DMS79 treated with DMSO at 0.1 percent for 48 hours (cell line): ENCODE measurements at regions not wholly inside any gene's neighbourhood (a gene's known extent, or its start where the extent isn't known, plus 50 kb on each side); places are given as distances from the start of the nearest gene placed in this dataset.

Experiments
- DNase-seq: peaks from one replicate; lab custom pipeline; 2025; lab: John Stamatoyannopoulos, UW

GRCh38 chr21:16834791-16835190, 678.1 kb upstream of the CXADR start:
- no peak for DNase-seq

GRCh38 chr21:16837321-16837720, 675.5 kb upstream of the CXADR start:
- DNase-seq, result no peak

- no peak for DNase-seq
Measured at GRCh38 chr21:16837721-16838120, 675.1 kb upstream of the CXADR start.

- no peak for DNase-seq
Measured at GRCh38 chr21:16838331-16838730, 674.5 kb upstream of the CXADR start.

GRCh38 chr21:16840538-16840937, 672.3 kb upstream of the CXADR start:
- DNase-seq, result no peak

GRCh38 chr21:16841975-16842695, 670.7 kb upstream of the CXADR start:
- no peak for DNase-seq

GRCh38 chr21:16842696-16843035, 670.2 kb upstream of the CXADR start:
- DNase-seq, result no peak

- no peak for DNase-seq
Measured at GRCh38 chr21:16847211-16847610, 665.6 kb upstream of the CXADR start.

- DNase-seq, result no peak
Measured at GRCh38 chr21:16851054-16851453, 661.8 kb upstream of the CXADR start.

- DNase-seq, result no peak
Measured at GRCh38 chr21:16855164-16855667, 657.6 kb upstream of the CXADR start.

GRCh38 chr21:16863362-16863905, 649.4 kb upstream of the CXADR start:
- no peak for DNase-seq

- DNase-seq, result peak; percentile 13
Measured at GRCh38 chr21:16863908-16864307, 648.9 kb upstream of the CXADR start.

- no peak for DNase-seq
Measured at GRCh38 chr21:16865632-16866031, 647.2 kb upstream of the CXADR start.

- no peak for DNase-seq
Measured at GRCh38 chr21:16866851-16867250, 646.0 kb upstream of the CXADR start.

- DNase-seq, result no peak
Measured at GRCh38 chr21:16870103-16870502, 642.7 kb upstream of the CXADR start.

- DNase-seq, result peak; percentile 26
Measured at GRCh38 chr21:16872616-16873015, 640.2 kb upstream of the CXADR start.

GRCh38 chr21:16873176-16873575, 639.7 kb upstream of the CXADR start:
- no peak for DNase-seq

- DNase-seq, result no peak
Measured at GRCh38 chr21:16873596-16873995, 639.2 kb upstream of the CXADR start.

- no peak for DNase-seq
Measured at GRCh38 chr21:16879479-16879878, 633.4 kb upstream of the CXADR start.

- no peak for DNase-seq
Measured at GRCh38 chr21:16891821-16892220, 621.0 kb upstream of the CXADR start.

GRCh38 chr21:16900685-16901084, 612.2 kb upstream of the CXADR start:
- no peak for DNase-seq

GRCh38 chr21:16908077-16908476, 604.8 kb upstream of the CXADR start:
- DNase-seq, result peak; percentile 75

GRCh38 chr21:16910435-16911165, 602.2 kb upstream of the CXADR start:
- DNase-seq, result no peak
